Esophagus muscularis mucosa (tissue), 4 donors: ENCODE measurements at regions not wholly inside any gene's neighbourhood (a gene's known extent, or its start where the extent isn't known, plus 50 kb on each side); places are given as distances from the start of the nearest gene placed in this dataset.

Experiments
- DNase-seq: peaks from one replicate; pipeline ENCODE4 v3.0.0-alpha.2; 2017; ENCODE audit errors: extremely low spot score
- H3K27ac ChIP-seq, 4 donors: fragments of 200-600 bp; sonication (generic); replicated peaks in 1 of 4; 1 replicate in 3 of 4; 2 replicates in 1 of 4; pipeline ENCODE4 v1.5.1; 2016 to 2019; ENCODE audit warnings: mild to moderate bottlenecking in 1 of 4
- H3K27me3 ChIP-seq, 4 donors: fragments of 200-600 bp; sonication (generic); one replicate each; pipeline versions ENCODE4 v1.5.1 to v1.6.0; 2016 to 2019
- H3K36me3 ChIP-seq, 4 donors: fragments of 200-600 bp; sonication (generic); one replicate each; pipeline ENCODE4 v1.5.1; 2016 to 2019
- H3K4me1 ChIP-seq, 4 donors: fragments of 200-600 bp; sonication (generic); one replicate each; pipeline ENCODE4 v1.5.1; 2016 to 2019
- H3K4me3 ChIP-seq, 4 donors: fragments of 200-600 bp; sonication (generic); 1 replicate in 2 of 4; 2 replicates in 2 of 4; pipeline ENCODE4 v1.5.1; 2016 to 2019; ENCODE audit warnings: mild to moderate bottlenecking in 4 of 4, moderate library complexity in 1 of 4
- H3K9me3 ChIP-seq, 4 donors: fragments of 200-600 bp; sonication (generic); 1 replicate in 3 of 4; 2 replicates in 1 of 4; pipeline ENCODE4 v1.5.1; 2016 to 2019
- CTCF ChIP-seq, 3 experiments: fragments of 200-600 bp in 2 of 3; fragments of 450-650 bp in 1 of 3; sonication (generic) in 2 of 3; IDR thresholded peaks; one replicate each; pipeline ENCODE4 v1.5.1; 2017 to 2019; ENCODE audit warnings: antibody characterized with exemption in 3 of 3, mild to moderate bottlenecking in 2 of 3, moderate library complexity in 1 of 3
- EP300 ChIP-seq: sonication (generic); formaldehyde crosslinking; IDR thresholded peaks from one replicate; pipeline ENCODE4 v1.6.1; 2017; ENCODE audit warnings: antibody characterized with exemption
- POLR2A ChIP-seq: fragments of 450-650 bp; IDR thresholded peaks from one replicate; pipeline ENCODE4 v1.6.1; 2017; ENCODE audit warnings: antibody characterized with exemption, moderate library complexity, mild to moderate bottlenecking, low read depth
- POLR2AphosphoS5 ChIP-seq, 2 donors: sonication (generic); formaldehyde crosslinking; IDR thresholded peaks; one replicate each; pipeline ENCODE4 v1.6.1; 2017; ENCODE audit warnings: antibody characterized with exemption in 2 of 2
- WGBS: methylation state at CpG from one replicate; pipeline ENCODE4 v1.1.5; 2018; 5-methylcytosine and 5-hydroxymethylcytosine counted together
- intact Hi-C: fragments of 100-400 bp; cut with DNase I; formaldehyde crosslinking; loops from one replicate; pipeline ENCODE4 v1.15.1; 2023

DNA sequence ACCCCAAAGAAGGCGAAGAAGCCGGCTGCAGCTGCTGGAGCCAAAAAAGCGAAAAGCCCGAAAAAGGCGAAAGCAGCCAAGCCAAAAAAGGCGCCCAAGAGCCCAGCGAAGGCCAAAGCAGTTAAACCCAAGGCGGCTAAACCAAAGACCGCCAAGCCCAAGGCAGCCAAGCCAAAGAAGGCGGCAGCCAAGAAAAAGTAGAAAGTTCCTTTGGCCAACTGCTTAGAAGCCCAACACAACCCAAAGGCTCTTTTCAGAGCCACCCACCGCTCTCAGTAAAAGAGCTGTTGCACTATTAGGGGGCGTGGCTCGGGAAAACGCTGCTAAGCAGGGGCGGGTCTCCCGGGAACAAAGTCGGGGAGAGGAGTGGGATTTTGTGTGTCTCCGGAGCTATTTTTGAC is 69.6 kb downstream of the HFE start:
- intact Hi-C loops: loop anchor here (1.0 to 10.0 kb wide), 3 partner anchors 32 to 125 kb away; a partner anchor contains a TSS
- Histone ChIP-seq H3K4me1 (peaks cover 17 to 36% (median 30%) of the 10 kb centered on the region in 4 donors), H3K4me3 (peak overlapping the region; percentile 59 to 85 (median 74)), H3K36me3 (no peaks in the 10 kb centered on the region), H3K27ac (peak overlapping the region; percentile 93 to 98 (median 94)), H3K27me3 (no peaks in the 10 kb centered on the region), H3K9me3 (no peaks in the 10 kb centered on the region)
- TF ChIP-seq CTCF (IDR thresholded peaks at IDR 0.05) (no peak), EP300 (no peak), POLR2A (peak; percentile 61), POLR2AphosphoS5 (IDR thresholded peaks at IDR 0.05) (peak in 1 of 2 donors; percentile 2)
- WGBS: 0% methylated on average over 17 of the region's 18 CpGs
- peak; percentile 92 for DNase-seq

GRCh38 chr6:26157251-26158075 is 70.2 kb downstream of the HFE start:
- Histone ChIP-seq H3K4me1 (peaks cover 17 to 36% (median 30%) of the 10 kb centered on the region in 4 donors), H3K27ac (peak overlapping the region; percentile 93 to 98 (median 94)), H3K4me3 (peak overlapping the region; percentile 59 to 85 (median 74)), H3K27me3 (no peaks in the 10 kb centered on the region), H3K9me3 (no peaks in the 10 kb centered on the region), H3K36me3 (no peaks in the 10 kb centered on the region)
- under 1% methylated on average over 19 of the region's 29 CpGs for WGBS
- DNase-seq: peak; percentile 96
- intact Hi-C loops: loop anchor here (5.0 to 10.0 kb wide), 2 partner anchors 53 to 125 kb away; a partner anchor contains a TSS
- TF ChIP-seq EP300: no peak
- TF ChIP-seq POLR2A: peak; percentile 70
- TF ChIP-seq POLR2AphosphoS5 (IDR thresholded peaks at IDR 0.05): peak in 1 of 2 donors; percentile 99

- peak; percentile 97 for DNase-seq
- intact Hi-C loops: loop anchor here (5.0 to 10.0 kb wide), 2 partner anchors 53 to 126 kb away; a partner anchor contains a TSS
- H3K27ac ChIP-seq: peak overlapping the region; percentile 93 to 98 (median 94)
- H3K4me3 ChIP-seq: peak overlapping the region; percentile 59 to 85 (median 74)
- H3K27me3 ChIP-seq: no peaks in the 10 kb centered on the region
- peaks cover 17 to 36% (median 30%) of the 10 kb centered on the region in 4 donors for H3K4me1 ChIP-seq
- peaks cover 0 to 2% (median under 1%) of the 10 kb centered on the region in 4 donors for H3K36me3 ChIP-seq
- H3K9me3 ChIP-seq: no peaks in the 10 kb centered on the region
- WGBS: 1% methylated on average over 10 of the region's 30 CpGs
- no peak for TF ChIP-seq EP300
- peak; percentile 99 to 100 for TF ChIP-seq POLR2AphosphoS5 (IDR thresholded peaks at IDR 0.05)
- peak; percentile 95 for TF ChIP-seq POLR2A
These were observed 70.9 kb downstream of the HFE start for GRCh38 chr6:26158076-26158580.

- peaks cover 17 to 36% (median 30%) of the 10 kb centered on the region in 4 donors for H3K4me1 ChIP-seq
- no peaks in the 10 kb centered on the region for H3K27me3 ChIP-seq
- peak overlapping the region; percentile 59 to 85 (median 74) for H3K4me3 ChIP-seq
- DNase-seq: no peak
- under 1% methylated on average over 21 of the region's 21 CpGs for WGBS
- H3K27ac ChIP-seq: peak overlapping the region; percentile 93 to 98 (median 94)
- intact Hi-C loops: loop anchor here (5.0 to 10.0 kb wide), 2 partner anchors 54 to 126 kb away; a partner anchor contains a TSS
- H3K36me3 ChIP-seq: peaks cover 0 to 8% (median 4%) of the 10 kb centered on the region in 4 donors
- H3K9me3 ChIP-seq: no peaks in the 10 kb centered on the region
- TF ChIP-seq POLR2AphosphoS5 (IDR thresholded peaks at IDR 0.05): peak in 1 of 2 donors; percentile 7
- TF ChIP-seq POLR2A: no peak
These were observed 71.5 kb downstream of the HFE start for GRCh38 chr6:26158581-26159356.

DNA sequence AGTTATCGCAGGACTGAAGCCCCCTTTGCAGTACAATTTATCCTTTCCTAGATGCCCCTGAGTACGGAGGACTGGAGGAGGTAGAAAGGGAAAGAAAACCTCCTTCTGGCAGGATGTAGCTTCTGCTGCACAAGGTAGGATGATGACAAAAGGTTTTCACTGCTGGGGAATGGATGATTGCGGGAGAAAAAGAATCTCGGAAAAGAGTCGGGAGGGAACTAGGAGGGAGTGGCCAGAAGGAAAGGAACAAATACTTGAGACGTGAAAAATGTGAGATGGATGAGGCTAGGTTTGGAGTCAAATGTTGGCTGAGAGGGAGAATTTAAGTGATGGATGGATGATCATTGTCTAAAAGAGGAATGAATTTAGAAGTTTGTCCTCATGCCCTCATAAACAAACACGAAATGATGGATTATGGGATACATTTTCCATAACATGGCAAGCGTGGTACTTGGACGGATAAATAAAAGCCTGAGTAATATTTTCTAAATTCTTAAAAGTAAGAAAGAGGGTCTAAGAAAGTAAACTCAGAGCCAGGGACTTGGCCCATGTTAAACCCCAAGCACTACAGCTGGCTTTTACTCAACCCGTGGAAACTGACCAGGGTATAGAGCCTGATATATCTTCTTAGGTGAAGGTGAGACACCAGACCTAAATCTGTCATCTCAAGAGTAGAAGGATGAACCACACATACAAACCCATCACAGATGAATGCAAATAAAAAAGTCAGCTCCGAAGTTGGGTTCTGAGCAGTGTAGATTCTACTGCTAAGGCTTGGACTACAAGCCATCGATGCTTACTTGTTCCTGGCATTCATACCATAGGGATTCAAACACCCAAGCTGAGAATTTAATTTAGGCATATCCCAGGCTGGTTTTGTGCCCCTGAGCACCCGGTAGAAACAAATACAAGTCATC is 72.4 kb downstream of the HFE start:
- Histone ChIP-seq H3K4me1 (peaks cover 17 to 36% (median 30%) of the 10 kb centered on the region in 4 donors), H3K36me3 (peaks cover 0 to 17% (median 9%) of the 10 kb centered on the region in 4 donors), H3K27me3 (no peaks in the 10 kb centered on the region), H3K4me3 (peak overlapping the region; percentile 59 to 85 (median 74)), H3K9me3 (no peaks in the 10 kb centered on the region), H3K27ac (peak overlapping the region; percentile 93 to 98 (median 94))
- WGBS: 13% methylated on average over 13 of the region's 13 CpGs
- no peak for DNase-seq
- intact Hi-C loops: loop anchor here (5.0 to 10.0 kb wide), 3 partner anchors 55 to 1925 kb away; partner anchors contain the start of gene ZNF165
- TF ChIP-seq POLR2AphosphoS5 (IDR thresholded peaks at IDR 0.05) (peak; percentile 3 to 54), CTCF (IDR thresholded peaks at IDR 0.05) (no peak)
